ENCODE measurements at regions not wholly inside any gene's neighbourhood (a gene's known extent, or its start where the extent isn't known, plus 50 kb on each side); places are given as distances from the start of the nearest gene placed in this dataset.
A peak's percentile ranks its signal among the peaks of the same experiment; 100 is the strongest.
"Not testable (repeated sequence)": the region's sequence is repeated elsewhere in the genome, so short reads cannot be mapped to it uniquely, and the experiment has no call there.

- DNase-seq = no peak
Measured at GRCh38 chr3:153269730-153270129, 107.7 kb downstream of the RAP2B start.

- no peak for DNase-seq
Measured at GRCh38 chr3:153273217-153273616, 111.2 kb downstream of the RAP2B start.

- peak; percentile 9 for DNase-seq
Measured at GRCh38 chr3:153273767-153274435, 111.9 kb downstream of the RAP2B start.

- no peak for DNase-seq
Measured at GRCh38 chr3:153274561-153274960, 112.5 kb downstream of the RAP2B start.

GRCh38 chr3:153275514-153275913, 113.5 kb downstream of the RAP2B start:
- DNase-seq = no peak

GRCh38 chr3:153277029-153277428, 115.0 kb downstream of the RAP2B start:
- peak; percentile 26 for DNase-seq

GRCh38 chr3:153281236-153281997, 119.4 kb downstream of the RAP2B start:
- not testable (repeated sequence) for DNase-seq

GRCh38 chr3:153282355-153282754, 120.3 kb downstream of the RAP2B start:
- DNase-seq = no peak

GRCh38 chr3:153284282-153284938, 122.4 kb downstream of the RAP2B start:
- DNase-seq = peak; percentile 48

GRCh38 chr3:153285194-153285641, 123.2 kb downstream of the RAP2B start:
- no peak for DNase-seq

GRCh38 chr3:153285982-153286381, 124.0 kb downstream of the RAP2B start:
- no peak for DNase-seq

- no peak for DNase-seq
Measured at GRCh38 chr3:153287017-153287416, 125.0 kb downstream of the RAP2B start.

GRCh38 chr3:153289334-153289808, 127.3 kb downstream of the RAP2B start:
- DNase-seq = no peak

- peak; percentile 27 for DNase-seq
Measured at GRCh38 chr3:153290268-153291015, 128.4 kb downstream of the RAP2B start.

GRCh38 chr3:153291059-153291685, 129.1 kb downstream of the RAP2B start:
- DNase-seq = no peak

GRCh38 chr3:153293265-153293664, 131.2 kb downstream of the RAP2B start:
- DNase-seq = no peak

GRCh38 chr3:153295901-153296300, 133.9 kb downstream of the RAP2B start:
- DNase-seq = no peak

- no peak for DNase-seq
Measured at GRCh38 chr3:153305189-153305588, 143.2 kb downstream of the RAP2B start.

- peak; percentile 33 for DNase-seq
Measured at GRCh38 chr3:153311541-153311940, 149.5 kb downstream of the RAP2B start.

GRCh38 chr3:153313302-153313965, 151.4 kb downstream of the RAP2B start:
- no peak for DNase-seq

GRCh38 chr3:153314038-153314437, 152.0 kb downstream of the RAP2B start:
- DNase-seq = no peak

GRCh38 chr3:153315781-153316180, 153.8 kb downstream of the RAP2B start:
- no peak for DNase-seq

Measured in kidney glomerular epithelial cell (primary cell).